IPS-15b (cell line): ENCODE measurements at regions not wholly inside any gene's neighbourhood (a gene's known extent, or its start where the extent isn't known, plus 50 kb on each side); places are given as distances from the start of the nearest gene placed in this dataset.
"Not testable (repeated sequence)": the region's sequence is repeated elsewhere in the genome, so short reads cannot be mapped to it uniquely, and the experiment has no call there.

Experiments
- H3K27me3 ChIP-seq: one replicate; pipeline ENCODE4 v1.6.1; 2013; ENCODE audit warnings: low read length; ENCODE audit not compliant: control insufficient read depth, insufficient read depth
- H3K36me3 ChIP-seq: one replicate; pipeline ENCODE4 v1.6.1; 2013; ENCODE audit warnings: low read length; ENCODE audit not compliant: control insufficient read depth, insufficient read depth
- H3K4me1 ChIP-seq: one replicate; pipeline ENCODE4 v1.6.1; 2013; ENCODE audit warnings: mild to moderate bottlenecking, low read length; ENCODE audit not compliant: control insufficient read depth, insufficient read depth
- H3K4me3 ChIP-seq: one replicate; pipeline ENCODE4 v1.5.1; 2013; ENCODE audit warnings: low read depth, low read length
- H3K9ac ChIP-seq: one replicate; pipeline ENCODE4 v1.6.1; 2013; ENCODE audit warnings: low read depth, mild to moderate bottlenecking, low read length
- H3K9me3 ChIP-seq: one replicate; pipeline ENCODE4 v1.6.1; 2013; ENCODE audit warnings: mild to moderate bottlenecking, low read length; ENCODE audit not compliant: control insufficient read depth, insufficient read depth

DNA sequence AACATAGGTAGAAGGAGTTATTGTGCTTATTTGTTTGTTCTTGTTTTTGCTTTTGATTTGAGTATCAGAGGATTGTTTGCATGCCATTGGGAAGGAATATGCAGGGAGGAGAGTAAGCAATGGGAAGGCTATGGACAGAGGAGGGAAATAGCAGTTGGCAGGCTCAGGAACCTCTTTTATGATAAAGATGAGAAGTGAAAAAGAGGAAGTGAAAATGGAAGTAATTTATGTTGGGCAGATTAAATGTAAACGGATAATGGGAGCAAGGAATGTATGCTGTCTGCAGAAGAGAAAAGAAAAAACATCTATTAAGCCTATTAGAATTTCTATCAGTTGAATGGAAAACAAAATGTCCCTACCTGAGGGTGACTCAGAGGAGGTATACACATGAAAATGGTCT is 90.1 kb upstream of the NPSR1 start:
- H3K4me3 ChIP-seq, result no peak overlapping the region
- H3K4me1 ChIP-seq, result no peaks in the 10 kb centered on the region
- no peak overlapping the region for H3K9ac ChIP-seq
- H3K27me3 ChIP-seq, result no peaks in the 10 kb centered on the region
- H3K9me3 ChIP-seq, result no peaks in the 10 kb centered on the region
- no peaks in the 10 kb centered on the region for H3K36me3 ChIP-seq

DNA sequence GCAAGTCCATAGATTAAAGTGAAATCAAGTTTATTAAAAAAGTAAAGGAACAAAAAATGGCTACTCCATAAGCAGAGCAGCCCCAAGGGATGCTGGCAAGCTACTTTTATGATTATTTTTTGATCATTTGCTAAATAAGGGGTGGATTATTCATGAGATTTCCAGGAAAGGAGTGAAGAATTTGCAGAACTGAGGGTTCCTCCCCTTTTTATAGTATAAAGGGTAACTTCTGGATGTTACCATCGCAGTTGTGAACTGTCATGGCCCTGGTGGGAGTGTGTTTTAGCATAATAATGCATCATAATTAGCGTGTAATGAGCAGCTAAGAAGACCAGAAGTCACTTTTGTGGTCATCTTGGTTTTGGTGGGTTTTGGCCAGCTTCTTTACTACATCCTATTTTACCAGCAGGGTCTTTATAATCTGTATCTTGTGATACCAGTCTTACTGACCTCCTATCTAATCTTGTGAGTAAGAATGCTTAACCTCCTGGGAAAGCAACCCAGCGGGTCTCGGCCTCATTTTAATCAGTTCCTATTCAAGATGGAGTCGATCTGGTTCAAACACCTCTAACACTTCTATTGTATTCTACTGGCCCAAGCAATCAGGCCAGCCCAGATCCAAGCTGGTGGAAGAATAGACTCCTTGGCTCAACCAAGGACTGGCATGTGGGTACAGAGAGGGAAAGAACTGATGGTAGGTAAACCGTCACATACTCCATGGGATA is 87.9 kb upstream of the NPSR1 start:
- Histone ChIP-seq H3K4me1 (no peaks in the 10 kb centered on the region), H3K36me3 (no peaks in the 10 kb centered on the region), H3K4me3 (no peak overlapping the region), H3K9ac (no peak overlapping the region), H3K27me3 (no peaks in the 10 kb centered on the region), H3K9me3 (no peaks in the 10 kb centered on the region)

DNA sequence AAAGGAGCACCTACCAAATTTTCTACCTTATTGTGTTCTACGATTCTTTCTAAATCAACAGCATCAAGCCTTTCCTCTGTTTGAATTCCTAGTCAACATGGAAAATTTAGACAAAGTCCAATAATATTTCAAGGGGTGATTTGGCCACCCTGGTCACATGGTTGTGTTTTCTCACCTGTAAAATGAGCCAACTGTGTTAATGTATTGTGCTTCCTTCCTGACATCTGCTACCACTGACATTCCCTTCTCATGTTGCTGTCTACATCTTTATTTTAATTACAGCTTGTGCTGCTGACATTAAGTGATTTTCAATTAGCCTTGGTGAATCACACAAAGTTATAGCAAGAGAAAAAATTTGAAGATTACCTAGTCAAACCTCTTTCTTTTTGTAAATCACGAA is 83.0 kb upstream of the NPSR1 start:
- Histone ChIP-seq H3K36me3 (no peaks in the 10 kb centered on the region), H3K4me3 (no peak overlapping the region), H3K4me1 (no peaks in the 10 kb centered on the region), H3K9ac (no peak overlapping the region), H3K9me3 (no peaks in the 10 kb centered on the region), H3K27me3 (no peaks in the 10 kb centered on the region)

DNA sequence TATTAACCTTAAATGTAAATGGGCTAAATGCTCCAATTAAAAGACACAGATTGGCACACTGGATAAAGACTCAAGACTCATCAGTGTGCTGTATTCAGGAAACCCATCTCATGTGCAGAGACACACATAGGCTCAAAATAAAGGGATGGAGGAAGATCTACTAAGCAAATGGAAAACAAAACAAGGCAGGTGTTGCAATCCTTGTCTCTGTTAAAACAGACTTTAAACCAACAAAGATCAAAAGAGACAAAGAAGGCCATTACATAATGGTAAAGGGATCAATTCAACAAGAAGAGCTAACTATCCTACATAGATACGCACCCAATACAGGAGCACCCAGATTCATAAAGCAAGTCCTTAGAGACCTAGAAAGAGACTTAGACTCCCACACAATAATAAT is 80.1 kb upstream of the NPSR1 start:
- H3K36me3 ChIP-seq, H3K9me3 ChIP-seq, H3K4me1 ChIP-seq, H3K9ac ChIP-seq, H3K4me3 ChIP-seq, H3K27me3 ChIP-seq: not testable (repeated sequence)

DNA sequence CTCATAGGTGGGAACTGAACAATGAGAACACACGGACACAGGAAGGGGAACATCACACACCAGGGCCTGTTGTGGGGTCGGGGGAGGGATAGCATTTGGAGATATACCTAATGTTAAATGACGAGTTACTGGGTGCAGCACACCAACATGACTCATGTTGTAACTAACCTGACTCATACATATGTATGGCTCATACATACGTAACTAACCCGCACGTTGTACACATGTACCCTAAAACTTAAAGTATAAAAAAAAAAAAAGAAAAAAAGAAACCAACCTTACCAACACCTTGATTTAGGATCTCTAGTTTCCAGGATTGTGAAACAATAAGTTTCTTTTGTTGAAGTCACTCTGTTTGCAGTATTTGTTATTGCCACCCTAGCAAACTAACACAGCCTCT is 76.3 kb upstream of the NPSR1 start:
- not testable (repeated sequence) for H3K9me3 ChIP-seq, H3K36me3 ChIP-seq, H3K4me1 ChIP-seq, H3K9ac ChIP-seq, H3K4me3 ChIP-seq, H3K27me3 ChIP-seq

DNA sequence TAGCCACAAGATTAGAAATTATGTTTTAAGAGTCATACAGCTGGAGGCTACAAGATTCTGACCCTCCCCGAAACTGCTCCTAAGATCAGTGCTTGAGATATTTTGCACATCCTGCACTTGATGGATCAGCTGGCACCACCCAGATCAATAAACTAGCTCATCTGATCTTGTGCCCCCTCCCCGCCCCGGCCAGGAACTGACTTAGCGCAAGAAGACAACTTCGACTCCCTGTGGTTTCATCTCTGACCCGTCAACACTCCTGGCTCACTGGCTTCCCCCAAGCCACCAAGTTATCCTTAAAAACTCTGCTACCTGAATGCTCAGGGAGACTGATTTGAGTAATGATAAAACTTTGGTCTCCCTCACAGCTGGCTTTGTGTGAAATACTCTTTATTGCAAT is 73.5 kb upstream of the NPSR1 start:
- Histone ChIP-seq H3K9ac (no peak overlapping the region), H3K4me3 (no peak overlapping the region), H3K36me3 (no peaks in the 10 kb centered on the region), H3K4me1 (no peaks in the 10 kb centered on the region), H3K27me3 (no peaks in the 10 kb centered on the region), H3K9me3 (no peaks in the 10 kb centered on the region)

DNA sequence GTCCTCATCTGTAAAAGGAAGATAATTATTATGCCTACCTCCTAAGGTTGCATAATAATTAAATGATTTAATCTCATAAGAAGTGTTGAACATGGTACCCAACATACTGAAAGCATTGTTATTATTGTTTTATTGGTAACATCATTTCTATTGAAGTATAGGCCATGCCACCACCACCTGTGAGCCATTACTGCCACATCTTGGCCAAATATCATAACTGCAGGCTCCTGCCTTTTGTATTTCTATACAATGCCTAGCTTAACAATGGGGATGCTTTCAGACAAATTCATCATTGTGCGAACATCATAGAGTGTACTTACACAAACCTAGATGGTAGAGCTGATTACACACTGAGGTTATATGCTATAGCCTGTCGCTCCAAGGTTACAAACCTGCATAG is 61.1 kb upstream of the NPSR1 start:
- Histone ChIP-seq H3K27me3 (no peaks in the 10 kb centered on the region), H3K36me3 (no peaks in the 10 kb centered on the region), H3K9me3 (no peaks in the 10 kb centered on the region), H3K4me3 (no peak overlapping the region), H3K9ac (no peak overlapping the region), H3K4me1 (no peaks in the 10 kb centered on the region)

DNA sequence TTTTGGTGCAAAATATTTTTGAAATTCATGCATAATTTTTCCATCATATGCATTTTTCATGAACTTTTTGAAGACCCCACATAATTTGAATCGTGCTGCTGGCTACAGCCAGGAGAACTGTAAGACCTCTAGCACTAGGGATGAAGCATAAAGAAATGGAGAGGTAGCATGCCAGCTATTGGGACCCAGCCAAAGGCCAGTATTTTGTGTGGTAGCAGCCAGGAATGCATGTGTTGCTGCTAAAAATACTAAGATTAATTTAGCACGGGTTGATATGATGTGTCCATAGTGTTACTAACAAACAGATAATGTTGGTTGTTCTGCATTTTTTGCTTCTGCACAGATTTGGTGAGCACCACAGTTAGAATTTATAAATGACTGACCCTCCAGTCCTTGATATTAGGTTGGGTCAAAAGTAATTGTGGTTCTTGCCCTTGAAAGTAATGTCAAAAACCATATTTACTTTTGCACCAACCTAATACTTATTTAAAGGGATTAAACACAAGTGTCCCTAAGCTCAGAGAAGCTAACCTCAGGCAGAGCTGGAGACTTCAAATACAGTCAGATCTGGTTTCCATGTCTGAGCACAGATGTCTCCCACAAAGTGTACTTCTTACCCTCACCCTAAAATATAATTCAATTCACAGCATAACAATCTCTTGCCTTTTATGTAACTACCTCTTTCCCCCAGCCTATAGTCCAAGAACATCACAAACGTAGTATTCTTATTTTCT is 54.1 kb upstream of the NPSR1 start:
- Histone ChIP-seq H3K4me3 (no peak overlapping the region), H3K27me3 (no peaks in the 10 kb centered on the region), H3K9me3 (no peaks in the 10 kb centered on the region), H3K4me1 (no peaks in the 10 kb centered on the region), H3K9ac (no peak overlapping the region), H3K36me3 (no peaks in the 10 kb centered on the region)
